NCI-H1436 (cell line): ENCODE measurements at regions not wholly inside any gene's neighbourhood (a gene's known extent, or its start where the extent isn't known, plus 50 kb on each side); places are given as distances from the start of the nearest gene placed in this dataset.
"Not testable (repeated sequence)": the region's sequence is repeated elsewhere in the genome, so short reads cannot be mapped to it uniquely, and the experiment has no call there.

Source experiments
- DNase-seq: peaks from one replicate; lab custom pipeline; 2025; lab: John Stamatoyannopoulos, UW

- no peak for DNase-seq
Observed at GRCh38 chr17:77619851-77620250, 338.7 kb upstream of the TNRC6C start.

- no peak for DNase-seq
Observed at GRCh38 chr17:77620282-77620681, 338.2 kb upstream of the TNRC6C start.

- DNase-seq: not testable (repeated sequence)
Observed at GRCh38 chr17:77622084-77622483, 336.4 kb upstream of the TNRC6C start.

- DNase-seq: no peak
Observed at GRCh38 chr17:77622647-77623046, 335.9 kb upstream of the TNRC6C start.

GRCh38 chr17:77623321-77623720, 335.2 kb upstream of the TNRC6C start:
- DNase-seq: not testable (repeated sequence)

- DNase-seq: no peak
Observed at GRCh38 chr17:77628035-77628434, 330.5 kb upstream of the TNRC6C start.

GRCh38 chr17:77629284-77629683, 329.2 kb upstream of the TNRC6C start:
- not testable (repeated sequence) for DNase-seq

- no peak for DNase-seq
Observed at GRCh38 chr17:77631307-77631706, 327.2 kb upstream of the TNRC6C start.

- no peak for DNase-seq
Observed at GRCh38 chr17:77632619-77633018, 325.9 kb upstream of the TNRC6C start.

- no peak for DNase-seq
Observed at GRCh38 chr17:77634710-77635109, 323.8 kb upstream of the TNRC6C start.

- DNase-seq: no peak
Observed at GRCh38 chr17:77635176-77635575, 323.3 kb upstream of the TNRC6C start.

GRCh38 chr17:77635785-77636184, 322.7 kb upstream of the TNRC6C start:
- DNase-seq: not testable (repeated sequence)

- no peak for DNase-seq
Observed at GRCh38 chr17:77636835-77637817, 321.4 kb upstream of the TNRC6C start.

GRCh38 chr17:77637818-77638575, 320.5 kb upstream of the TNRC6C start:
- DNase-seq: no peak

- no peak for DNase-seq
Observed at GRCh38 chr17:77640252-77640651, 318.3 kb upstream of the TNRC6C start.

- no peak for DNase-seq
Observed at GRCh38 chr17:77640916-77641605, 317.4 kb upstream of the TNRC6C start.

GRCh38 chr17:77641718-77642117, 316.8 kb upstream of the TNRC6C start:
- DNase-seq: no peak

- DNase-seq: no peak
Observed at GRCh38 chr17:77644181-77645071, 314.1 kb upstream of the TNRC6C start.

- DNase-seq: no peak
Observed at GRCh38 chr17:77645072-77646045, 313.1 kb upstream of the TNRC6C start.

GRCh38 chr17:77646046-77646430, 312.5 kb upstream of the TNRC6C start:
- no peak for DNase-seq
